ENCODE measurements at regions not wholly inside any gene's neighbourhood (a gene's known extent, or its start where the extent isn't known, plus 50 kb on each side); places are given as distances from the start of the nearest gene placed in this dataset.
A peak's percentile ranks its signal among the peaks of the same experiment; 100 is the strongest.

DNA sequence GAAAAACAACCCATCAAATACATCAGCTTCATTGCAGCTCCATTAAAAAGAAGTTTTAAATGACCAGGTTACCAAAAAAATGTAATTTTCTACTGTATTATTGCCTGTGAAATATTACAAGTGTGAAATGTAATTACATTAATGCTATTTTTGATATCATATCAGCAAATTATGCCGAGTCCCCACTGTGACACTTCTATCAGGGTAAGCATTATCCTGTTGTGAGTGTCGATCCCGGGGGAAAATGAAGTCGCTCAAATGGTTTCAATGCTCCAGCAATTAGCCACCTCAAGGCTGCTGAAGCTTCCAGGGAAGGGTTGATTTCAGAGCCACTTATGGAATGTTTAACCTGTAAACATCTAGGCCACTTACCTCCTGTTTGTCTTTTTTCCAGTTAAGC lies 70.4 kb downstream of the RCN1 start:
- Histone ChIP-seq H3K4me3 (ENCODE audit: low read depth, low read length) (no peak overlapping the region), H3K27me3 (ENCODE audit: insufficient read depth, low read length) (peaks cover 61% of the 10 kb centered on the region), H3K27ac (ENCODE audit: low read depth, low read length) (no peak overlapping the region), H3K36me3 (ENCODE audit: insufficient read depth, low read length) (no peaks in the 10 kb centered on the region), H3K79me2 (ENCODE audit: control insufficient read depth, insufficient read depth, low read length, unreplicated experiment) (no peaks in the 10 kb centered on the region), H3K4me1 (ENCODE audit: control insufficient read depth, insufficient read depth, low read length, unreplicated experiment) (no peaks in the 10 kb centered on the region), H2AFZ (ENCODE audit: low read length, unreplicated experiment) (no peak overlapping the region)

DNA sequence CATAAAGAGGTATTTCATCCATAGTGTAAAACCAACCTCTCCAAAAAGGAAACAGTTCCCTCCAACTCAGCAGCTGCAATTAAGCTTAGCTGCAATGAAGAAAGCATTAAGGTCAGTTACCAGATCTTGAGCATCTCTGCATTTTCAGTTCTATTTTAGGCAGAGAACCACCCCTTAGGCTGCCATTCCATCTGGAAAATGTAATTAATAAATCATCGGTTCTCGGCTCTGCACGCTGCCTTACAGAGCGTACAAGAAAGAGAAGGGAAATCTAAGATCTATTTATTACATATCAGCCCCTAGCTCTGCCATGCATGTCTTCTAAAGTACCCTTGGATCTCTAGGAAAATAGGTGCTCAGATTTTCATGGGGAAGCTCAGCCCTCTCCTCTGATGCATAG lies 71.5 kb downstream of the RCN1 start:
- no peaks in the 10 kb centered on the region for H3K79me2 ChIP-seq (ENCODE audit: control insufficient read depth, insufficient read depth, low read length, unreplicated experiment)
- H3K27me3 ChIP-seq (ENCODE audit: insufficient read depth, low read length): peaks cover 63% of the 10 kb centered on the region
- no peak overlapping the region for H3K27ac ChIP-seq (ENCODE audit: low read depth, low read length)
- H2AFZ ChIP-seq (ENCODE audit: low read length, unreplicated experiment): no peak overlapping the region
- H3K4me3 ChIP-seq (ENCODE audit: low read depth, low read length): no peak overlapping the region
- H3K4me1 ChIP-seq (ENCODE audit: control insufficient read depth, insufficient read depth, low read length, unreplicated experiment): no peaks in the 10 kb centered on the region
- H3K36me3 ChIP-seq (ENCODE audit: insufficient read depth, low read length): no peaks in the 10 kb centered on the region

GRCh38 chr11:32162906-32163305 lies 72.0 kb downstream of the RCN1 start:
- Histone ChIP-seq H3K4me1 (ENCODE audit: control insufficient read depth, insufficient read depth, low read length, unreplicated experiment) (no peaks in the 10 kb centered on the region), H3K79me2 (ENCODE audit: control insufficient read depth, insufficient read depth, low read length, unreplicated experiment) (no peaks in the 10 kb centered on the region), H3K27me3 (ENCODE audit: insufficient read depth, low read length) (peaks cover 59% of the 10 kb centered on the region), H2AFZ (ENCODE audit: low read length, unreplicated experiment) (no peak overlapping the region), H3K4me3 (ENCODE audit: low read depth, low read length) (no peak overlapping the region), H3K27ac (ENCODE audit: low read depth, low read length) (no peak overlapping the region), H3K36me3 (ENCODE audit: insufficient read depth, low read length) (no peaks in the 10 kb centered on the region)

DNA sequence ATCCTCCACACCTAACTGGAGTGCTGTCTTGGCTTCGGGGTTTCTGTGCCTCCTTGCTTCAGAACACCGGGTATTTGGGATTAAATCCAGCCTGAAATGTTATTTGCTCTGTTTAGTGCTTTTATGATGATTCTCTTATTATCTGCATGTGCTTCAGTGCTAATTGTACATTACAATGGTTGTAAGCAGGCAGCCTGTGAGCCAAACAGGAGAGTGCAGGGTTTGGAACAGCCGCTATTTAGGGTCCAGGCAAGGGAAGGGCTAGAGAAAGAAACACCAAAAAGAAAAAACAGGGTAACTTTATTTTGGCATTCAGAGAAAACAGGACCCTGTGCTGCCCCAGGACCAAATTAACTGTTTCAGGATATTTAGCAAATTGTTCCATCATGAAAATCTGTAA lies 72.7 kb downstream of the RCN1 start:
- Histone ChIP-seq H3K27ac (ENCODE audit: low read depth, low read length) (no peak overlapping the region), H3K79me2 (ENCODE audit: control insufficient read depth, insufficient read depth, low read length, unreplicated experiment) (no peaks in the 10 kb centered on the region), H2AFZ (ENCODE audit: low read length, unreplicated experiment) (no peak overlapping the region), H3K36me3 (ENCODE audit: insufficient read depth, low read length) (no peaks in the 10 kb centered on the region), H3K27me3 (ENCODE audit: insufficient read depth, low read length) (peaks cover 54% of the 10 kb centered on the region), H3K4me3 (ENCODE audit: low read depth, low read length) (no peak overlapping the region), H3K4me1 (ENCODE audit: control insufficient read depth, insufficient read depth, low read length, unreplicated experiment) (no peaks in the 10 kb centered on the region)

DNA sequence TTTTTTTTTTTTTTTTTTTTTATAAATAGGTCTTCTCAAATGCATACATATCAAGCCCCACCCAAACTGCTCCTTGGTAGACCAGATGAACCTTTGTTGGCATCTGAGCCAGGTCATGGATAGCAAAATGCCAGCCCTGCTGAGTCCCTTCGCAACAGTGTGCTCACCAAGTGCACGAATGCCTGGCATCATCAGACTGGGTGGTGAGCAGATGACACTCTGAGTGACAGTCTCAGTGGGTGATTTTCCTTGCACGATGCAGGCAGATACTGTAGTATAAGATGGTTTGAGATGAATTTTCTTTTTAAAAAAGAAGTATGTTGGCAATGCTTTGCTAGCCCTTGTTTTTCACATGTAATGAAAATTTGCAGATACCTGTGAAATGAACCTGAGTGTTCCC lies 74.0 kb downstream of the RCN1 start:
- Histone ChIP-seq H3K79me2 (ENCODE audit: control insufficient read depth, insufficient read depth, low read length, unreplicated experiment) (no peaks in the 10 kb centered on the region), H3K36me3 (ENCODE audit: insufficient read depth, low read length) (no peaks in the 10 kb centered on the region), H2AFZ (ENCODE audit: low read length, unreplicated experiment) (no peak overlapping the region), H3K27ac (ENCODE audit: low read depth, low read length) (no peak overlapping the region), H3K4me3 (ENCODE audit: low read depth, low read length) (no peak overlapping the region), H3K27me3 (ENCODE audit: insufficient read depth, low read length) (peaks cover 47% of the 10 kb centered on the region), H3K4me1 (ENCODE audit: control insufficient read depth, insufficient read depth, low read length, unreplicated experiment) (no peaks in the 10 kb centered on the region)

- H3K27me3 ChIP-seq (ENCODE audit: insufficient read depth, low read length): peaks cover 19% of the 10 kb centered on the region
- no peaks in the 10 kb centered on the region for H3K36me3 ChIP-seq (ENCODE audit: insufficient read depth, low read length)
Measured at GRCh38 chr11:32168924-32169323, 78.0 kb downstream of the RCN1 start.

DNA sequence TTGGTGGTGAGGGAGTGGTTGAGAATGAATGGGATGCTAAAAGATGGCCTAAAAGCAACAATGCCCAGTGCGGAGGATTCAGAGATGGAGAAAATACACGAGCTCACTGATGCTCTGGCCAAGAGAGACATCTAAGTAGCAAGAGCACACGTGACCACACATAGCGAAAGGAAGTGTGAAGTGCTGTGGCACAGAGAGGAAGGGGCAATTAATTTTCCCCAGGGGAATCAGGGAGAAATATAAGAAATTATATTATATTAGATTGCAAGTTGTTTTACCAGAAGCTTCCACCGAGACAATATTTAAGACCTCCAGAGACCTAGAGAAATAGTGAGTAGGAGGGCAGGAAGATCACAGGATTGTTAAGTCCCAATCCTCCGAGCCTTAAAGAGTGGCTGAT lies 80.6 kb downstream of the RCN1 start:
- Histone ChIP-seq H2AFZ (ENCODE audit: low read length, unreplicated experiment) (no peak overlapping the region), H3K4me1 (ENCODE audit: control insufficient read depth, insufficient read depth, low read length, unreplicated experiment) (no peaks in the 10 kb centered on the region), H3K79me2 (ENCODE audit: control insufficient read depth, insufficient read depth, low read length, unreplicated experiment) (no peaks in the 10 kb centered on the region), H3K4me3 (ENCODE audit: low read depth, low read length) (no peak overlapping the region), H3K27me3 (ENCODE audit: insufficient read depth, low read length) (peaks cover 6% of the 10 kb centered on the region; the same call in 1 of the 2 replicates), H3K27ac (ENCODE audit: low read depth, low read length) (no peak overlapping the region), H3K36me3 (ENCODE audit: insufficient read depth, low read length) (no peaks in the 10 kb centered on the region)

More at GRCh38 chr11:32168924-32169323, 78.0 kb downstream of the RCN1 start:
- H3K79me2 ChIP-seq (ENCODE audit: control insufficient read depth, insufficient read depth, low read length, unreplicated experiment): no peaks in the 10 kb centered on the region
- H3K4me3 ChIP-seq (ENCODE audit: low read depth, low read length): no peak overlapping the region
- H3K4me1 ChIP-seq (ENCODE audit: control insufficient read depth, insufficient read depth, low read length, unreplicated experiment): no peaks in the 10 kb centered on the region
- H2AFZ ChIP-seq (ENCODE audit: low read length, unreplicated experiment): no peak overlapping the region
- H3K27ac ChIP-seq (ENCODE audit: low read depth, low read length): no peak overlapping the region

- Histone ChIP-seq H3K36me3 (ENCODE audit: insufficient read depth, low read length) (no peaks in the 10 kb centered on the region), H3K27ac (ENCODE audit: low read depth, low read length) (no peak overlapping the region), H2AFZ (ENCODE audit: low read length, unreplicated experiment) (peak overlapping the region; percentile 99), H3K79me2 (ENCODE audit: control insufficient read depth, insufficient read depth, low read length, unreplicated experiment) (no peaks in the 10 kb centered on the region), H3K4me3 (ENCODE audit: low read depth, low read length) (peak overlapping the region; percentile 75), H3K27me3 (ENCODE audit: insufficient read depth, low read length) (no peaks in the 10 kb centered on the region), H3K4me1 (ENCODE audit: control insufficient read depth, insufficient read depth, low read length, unreplicated experiment) (no peaks in the 10 kb centered on the region)
Measured at GRCh38 chr11:32172041-32172847, 81.4 kb downstream of the RCN1 start.

GRCh38 chr11:32172848-32173834 lies 82.3 kb downstream of the RCN1 start:
- no peaks in the 10 kb centered on the region for H3K36me3 ChIP-seq (ENCODE audit: insufficient read depth, low read length)
- peaks cover 6% of the 10 kb centered on the region; the same call in 1 of the 2 replicates for H3K27me3 ChIP-seq (ENCODE audit: insufficient read depth, low read length)
- H3K4me3 ChIP-seq (ENCODE audit: low read depth, low read length): peak overlapping the region; percentile 75
- no peaks in the 10 kb centered on the region for H3K79me2 ChIP-seq (ENCODE audit: control insufficient read depth, insufficient read depth, low read length, unreplicated experiment)
- no peaks in the 10 kb centered on the region for H3K4me1 ChIP-seq (ENCODE audit: control insufficient read depth, insufficient read depth, low read length, unreplicated experiment)
- peak overlapping the region; percentile 99 for H2AFZ ChIP-seq (ENCODE audit: low read length, unreplicated experiment)
- no peak overlapping the region for H3K27ac ChIP-seq (ENCODE audit: low read depth, low read length)

DNA sequence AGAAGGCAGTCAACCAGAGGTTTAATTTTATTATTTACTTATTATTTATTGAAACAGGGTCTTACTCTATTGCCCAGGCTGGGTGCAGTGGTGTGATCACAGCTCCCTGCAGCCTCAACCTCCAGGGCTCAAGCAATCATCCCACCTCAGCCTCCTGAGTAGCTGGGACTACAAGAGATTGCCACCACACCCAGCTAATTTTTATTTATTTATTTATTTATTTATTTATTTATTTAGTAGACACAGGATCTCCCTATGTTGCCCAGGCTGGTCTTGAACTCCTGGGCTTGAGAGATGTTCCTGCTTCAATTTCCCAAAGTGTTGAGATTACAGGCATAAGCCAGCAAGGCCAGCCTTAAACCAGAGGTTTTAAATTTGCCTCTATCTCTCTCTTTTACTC lies 83.1 kb downstream of the RCN1 start:
- Histone ChIP-seq H3K27me3 (ENCODE audit: insufficient read depth, low read length) (peaks cover 14% of the 10 kb centered on the region; the same call in 1 of the 2 replicates), H3K4me3 (ENCODE audit: low read depth, low read length) (no peak overlapping the region), H3K79me2 (ENCODE audit: control insufficient read depth, insufficient read depth, low read length, unreplicated experiment) (no peaks in the 10 kb centered on the region), H3K36me3 (ENCODE audit: insufficient read depth, low read length) (no peaks in the 10 kb centered on the region), H2AFZ (ENCODE audit: low read length, unreplicated experiment) (no peak overlapping the region), H3K27ac (ENCODE audit: low read depth, low read length) (no peak overlapping the region), H3K4me1 (ENCODE audit: control insufficient read depth, insufficient read depth, low read length, unreplicated experiment) (no peaks in the 10 kb centered on the region)
